OCI-LY7 (cell line): ENCODE measurements at regions not wholly inside any gene's neighbourhood (a gene's known extent, or its start where the extent isn't known, plus 50 kb on each side); places are given as distances from the start of the nearest gene placed in this dataset.

Experiments used
- BruUV-seq: library from RNA; stranded (reverse); fragments of 400-500 nt; replicated peaks from 2 replicates; lab custom pipeline; 2021; lab: Mats Ljungman, UMichigan
- CTCF ChIA-PET: fragments of 300-600 bp; sonication (Branson Sonifier 250); formaldehyde crosslinking; loops from one replicate; lab custom pipeline; 2022; ENCODE audit warnings: antibody characterized with exemption; ENCODE audit not compliant: unreplicated experiment; lab: Charles Lee
- POLR2A ChIA-PET: fragments of 300-600 bp; sonication (Branson Sonifier 250); formaldehyde crosslinking; loops from one replicate; lab custom pipeline; 2022; ENCODE audit warnings: antibody characterized with exemption; lab: Charles Lee
- DNase-seq: peaks from one replicate; pipeline ENCODE4 v3.0.0-alpha.2; 2015; ENCODE audit warnings: low spot score
- H2AFZ ChIP-seq: fragments of 200-600 bp; sonication (generic), shearing (Covaris generic); 2 replicates; pipeline ENCODE4 v1.6.1; 2014; ENCODE audit warnings: mild to moderate bottlenecking, antibody characterized with exemption, low read length, moderate library complexity
- H3K27ac ChIP-seq: fragments of 200-600 bp; sonication (generic); 2 replicates; pipeline ENCODE4 v1.5.1; 2014; ENCODE audit warnings: mixed run types, low read depth, mild to moderate bottlenecking, moderate library complexity, low read length, inconsistent platforms; ENCODE audit not compliant: poor library complexity, severe bottlenecking
- H3K36me3 ChIP-seq: fragments of 200-600 bp; sonication (generic); 2 replicates; pipeline ENCODE4 v1.6.1; 2014; ENCODE audit warnings: mild to moderate bottlenecking, antibody characterized with exemption, low read length, moderate library complexity, mixed read lengths; ENCODE audit not compliant: insufficient read depth
- H3K4me1 ChIP-seq: fragments of 200-600 bp; sonication (generic); 2 replicates; pipeline ENCODE4 v1.5.1; 2014; ENCODE audit warnings: mild to moderate bottlenecking, low read length; ENCODE audit not compliant: insufficient read depth, poor library complexity, severe bottlenecking
- H3K4me2 ChIP-seq: fragments of 200-600 bp; sonication (generic); 2 replicates; pipeline ENCODE4 v1.6.1; 2014; ENCODE audit warnings: mild to moderate bottlenecking, low read length
- H3K4me3 ChIP-seq: fragments of 200-600 bp; sonication (generic); 2 replicates; pipeline ENCODE4 v1.5.1; 2014; ENCODE audit warnings: mild to moderate bottlenecking, low read depth, low read length; ENCODE audit not compliant: poor library complexity, severe bottlenecking
- H3K79me2 ChIP-seq: fragments of 200-600 bp; sonication (generic); 2 replicates; pipeline ENCODE4 v1.6.1; 2016; ENCODE audit warnings: low read depth, mild to moderate bottlenecking, low read length, moderate library complexity, mixed read lengths; ENCODE audit not compliant: insufficient read depth
- H3K9me2 ChIP-seq: fragments of 200-600 bp; sonication (generic); 2 replicates; pipeline ENCODE4 v1.6.1; 2016; ENCODE audit warnings: mild to moderate bottlenecking, low read length, mixed read lengths; ENCODE audit not compliant: insufficient read depth
- H3K9me3 ChIP-seq: fragments of 200-600 bp; sonication (generic); 2 replicates; pipeline ENCODE4 v1.6.1; 2014; ENCODE audit warnings: mild to moderate bottlenecking, mixed run types, low read length, mixed read lengths
- H4K20me1 ChIP-seq: fragments of 200-600 bp; sonication (generic); 2 replicates; pipeline ENCODE4 v1.6.1; 2014; ENCODE audit warnings: mild to moderate bottlenecking, antibody characterized with exemption, low read length, moderate library complexity, mixed read lengths; ENCODE audit not compliant: insufficient read depth
- EZH2phosphoT487 ChIP-seq: fragments of 200-600 bp; sonication (generic); IDR thresholded peaks from 2 replicates; pipeline ENCODE4 v1.6.1; 2018; ENCODE audit warnings: low read depth, borderline replicate concordance, mild to moderate bottlenecking, mixed run types, antibody characterized with exemption, low read length, moderate library complexity, mixed read lengths
- intact Hi-C: fragments of 100-400 bp; cut with micrococcal nuclease; formaldehyde crosslinking; loops from one replicate; pipeline ENCODE4 v1.10.0; 2022; ENCODE audit not compliant: unreplicated experiment
- TF ChIP-seq, protein P1 (sequence below): fragments of 200-600 bp; sonication (generic); conservative IDR thresholded peaks from 2 replicates; pipeline ENCODE4 v1.5.1; 2014; ENCODE audit warnings: mild to moderate bottlenecking, antibody characterized with exemption, low read length, moderate library complexity, mixed read lengths

DNA sequence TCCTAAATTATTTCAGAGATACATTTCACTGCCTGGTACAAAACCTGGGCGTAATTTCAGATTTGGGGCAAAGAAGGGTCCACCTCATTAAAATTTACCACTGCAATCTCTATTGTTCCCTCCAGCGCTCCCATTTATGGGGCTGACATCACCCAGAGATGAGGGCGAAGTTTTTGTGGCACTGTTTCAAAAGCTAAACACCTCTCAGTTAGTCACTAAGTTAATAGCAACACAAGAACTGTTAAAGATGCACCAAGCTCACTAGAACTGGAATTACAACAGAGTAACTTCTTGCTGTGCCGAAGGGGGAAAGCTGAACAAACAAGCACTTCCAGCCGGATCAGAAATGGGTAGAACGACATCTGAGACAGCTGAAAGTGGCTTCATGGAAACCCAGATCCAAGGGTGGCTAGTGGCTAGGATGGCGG, 179.4 kb downstream of the GATA3 start:
- H3K79me2 ChIP-seq = no peaks in the 10 kb centered on the region
- no peak overlapping the region for H2AFZ ChIP-seq
- no TSS peak for BruUV-seq
- intact Hi-C loops = no loop called here
- H3K27ac ChIP-seq = no peak overlapping the region
- DNase-seq = no peak
- CTCF ChIA-PET = no interaction called here
- no peak for TF ChIP-seq EZH2phosphoT487
- TF ChIP-seq, protein P1, sequence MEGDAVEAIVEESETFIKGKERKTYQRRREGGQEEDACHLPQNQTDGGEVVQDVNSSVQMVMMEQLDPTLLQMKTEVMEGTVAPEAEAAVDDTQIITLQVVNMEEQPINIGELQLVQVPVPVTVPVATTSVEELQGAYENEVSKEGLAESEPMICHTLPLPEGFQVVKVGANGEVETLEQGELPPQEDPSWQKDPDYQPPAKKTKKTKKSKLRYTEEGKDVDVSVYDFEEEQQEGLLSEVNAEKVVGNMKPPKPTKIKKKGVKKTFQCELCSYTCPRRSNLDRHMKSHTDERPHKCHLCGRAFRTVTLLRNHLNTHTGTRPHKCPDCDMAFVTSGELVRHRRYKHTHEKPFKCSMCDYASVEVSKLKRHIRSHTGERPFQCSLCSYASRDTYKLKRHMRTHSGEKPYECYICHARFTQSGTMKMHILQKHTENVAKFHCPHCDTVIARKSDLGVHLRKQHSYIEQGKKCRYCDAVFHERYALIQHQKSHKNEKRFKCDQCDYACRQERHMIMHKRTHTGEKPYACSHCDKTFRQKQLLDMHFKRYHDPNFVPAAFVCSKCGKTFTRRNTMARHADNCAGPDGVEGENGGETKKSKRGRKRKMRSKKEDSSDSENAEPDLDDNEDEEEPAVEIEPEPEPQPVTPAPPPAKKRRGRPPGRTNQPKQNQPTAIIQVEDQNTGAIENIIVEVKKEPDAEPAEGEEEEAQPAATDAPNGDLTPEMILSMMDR = no peak
- H3K36me3 ChIP-seq = no peaks in the 10 kb centered on the region
- H3K4me1 ChIP-seq = no peaks in the 10 kb centered on the region
- POLR2A ChIA-PET = no interaction called here
- H4K20me1 ChIP-seq = no peaks in the 10 kb centered on the region
- H3K9me2 ChIP-seq = no peaks in the 10 kb centered on the region
- H3K9me3 ChIP-seq = no peaks in the 10 kb centered on the region
- no peak overlapping the region for H3K4me3 ChIP-seq
- no peak overlapping the region for H3K4me2 ChIP-seq

DNA sequence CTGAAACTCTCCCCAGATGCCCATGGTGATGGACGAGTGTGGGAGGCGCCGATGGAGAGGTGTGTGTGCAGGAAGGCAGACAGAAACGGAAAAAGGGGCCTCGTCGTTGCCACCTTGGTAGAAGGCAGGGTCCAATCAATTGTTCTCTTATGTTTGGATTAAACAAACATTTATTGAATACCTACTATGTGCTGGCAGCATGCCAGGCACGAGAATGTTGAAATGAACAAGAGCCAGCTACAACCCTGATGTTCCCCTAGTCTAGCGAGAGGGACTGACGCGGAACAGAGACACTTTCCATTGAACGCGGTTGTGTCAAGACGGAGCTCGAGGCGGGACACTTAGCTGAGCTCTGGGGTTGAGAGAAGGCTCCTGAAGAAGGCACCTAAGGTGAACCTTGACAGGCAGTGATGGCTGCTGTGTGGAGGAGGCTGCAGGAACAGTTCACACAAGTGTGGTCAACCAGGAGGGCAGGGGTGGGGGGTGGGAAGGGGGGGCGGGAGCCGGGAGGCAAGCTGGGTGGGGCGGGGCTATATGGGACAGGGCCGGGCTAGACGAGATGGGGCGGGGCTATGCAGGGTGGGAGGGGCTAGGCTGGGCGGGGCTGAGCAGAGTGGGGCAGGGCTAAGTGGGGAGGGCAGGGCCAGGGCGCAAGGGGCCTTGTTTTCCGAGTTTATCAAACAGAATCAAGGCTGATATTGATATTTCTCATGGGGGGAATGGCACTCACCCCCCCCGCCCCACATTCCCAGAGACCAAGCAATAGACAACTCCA, 181.0 kb downstream of the GATA3 start:
- Histone ChIP-seq H3K9me3 (no peaks in the 10 kb centered on the region), H3K36me3 (no peaks in the 10 kb centered on the region), H3K79me2 (no peaks in the 10 kb centered on the region), H2AFZ (no peak overlapping the region), H3K9me2 (no peaks in the 10 kb centered on the region), H3K4me2 (no peak overlapping the region), H3K4me1 (no peaks in the 10 kb centered on the region), H3K27ac (no peak overlapping the region), H3K4me3 (no peak overlapping the region), H4K20me1 (no peaks in the 10 kb centered on the region)
- DNase-seq = no peak
- ChIA-PET POLR2A (interaction anchor here (0.7 kb wide), 1 partner anchor 33 kb away, joined by 3 read pairs; no protein-coding TSS in a partner anchor), CTCF (no interaction called here)
- intact Hi-C loops = no loop called here
- TF ChIP-seq EZH2phosphoT487 = no peak
- TF ChIP-seq, protein P1 = no peak
- BruUV-seq = no TSS peak

DNA sequence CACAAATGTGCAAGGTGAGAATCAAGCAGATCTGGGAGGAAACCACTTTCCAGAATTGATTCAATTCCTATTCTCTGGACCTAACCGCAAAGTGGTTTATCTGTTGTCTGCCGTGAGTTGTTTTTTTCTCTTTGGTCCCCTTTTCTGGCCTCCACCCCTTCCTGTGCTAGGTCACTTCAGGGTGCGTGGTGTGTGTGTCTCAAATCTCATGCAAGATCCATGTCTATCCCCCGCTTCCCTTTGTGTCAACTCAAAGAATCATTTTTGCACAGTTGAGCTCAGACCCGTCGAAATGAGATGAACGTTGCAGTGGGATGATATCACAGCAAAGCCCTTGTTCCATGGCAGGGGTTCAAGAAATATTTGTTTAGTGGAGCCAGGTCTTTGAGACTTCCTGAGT, 184.5 kb downstream of the GATA3 start:
- Histone ChIP-seq H3K9me3 (no peaks in the 10 kb centered on the region), H2AFZ (no peak overlapping the region), H3K4me3 (no peak overlapping the region), H3K9me2 (no peaks in the 10 kb centered on the region), H3K36me3 (no peaks in the 10 kb centered on the region), H3K4me1 (no peaks in the 10 kb centered on the region), H3K79me2 (no peaks in the 10 kb centered on the region), H3K4me2 (no peak overlapping the region), H3K27ac (no peak overlapping the region), H4K20me1 (no peaks in the 10 kb centered on the region)
- intact Hi-C loops = no loop called here
- DNase-seq = no peak
- TF ChIP-seq EZH2phosphoT487 = no peak
- TF ChIP-seq, protein P1 = no peak
- CTCF ChIA-PET = no interaction called here
- POLR2A ChIA-PET = no interaction called here
- BruUV-seq = no TSS peak
